Heart left ventricle (tissue), 13 donors: ENCODE measurements at regions not wholly inside any gene's neighbourhood (a gene's known extent, or its start where the extent isn't known, plus 50 kb on each side); places are given as distances from the start of the nearest gene placed in this dataset.

ENCODE experiments used
- POLR2A ChIP-seq, 2 donors: fragments of 450-650 bp; IDR thresholded peaks; one replicate each; pipeline ENCODE4 v1.6.1; 2017; ENCODE audit warnings: antibody characterized with exemption in 2 of 2, mild to moderate bottlenecking in 2 of 2, moderate library complexity in 2 of 2
- TF ChIP-seq, protein P1 (sequence below), 12 donors: fragments of 200-600 bp; sonication (generic) in 4 of 12; IDR thresholded peaks; one replicate each; pipeline versions ENCODE4 v1.5.0 to v1.8.0; 2018 to 2022; ENCODE audit warnings: antibody characterized with exemption in 12 of 12, mild to moderate bottlenecking in 5 of 12
- donor health status: ischemic (EF 13 %, LVEDD 7.1; RV severe dilation, severe dysfunction).
- donor health status: DM: no; HTN: yes; CAD: no.
- donor health status: DM: no; HTN: no; CAD: no.
- donor health status: ischemic (EF 25% LVEDD 6.9; RV normal size, moderate dysfunction).
- donor health status: ischemic (EF 25% LVEDD 5.7; RV mildly dilated, moderate dysfunction).
- donor health status: ischemic (EF 35%, LVEDD 5.7; RV mildly dilated, moderate dysfunction).
- donor health status: nonischemic (EF 11% LVEDD 7.7; RV severe dilation, severe dysfunction).
- donor health status: DM: yes; HTN: yes; CAD: no.
- donor health status: PGD.
- donor health status: ischemic (EF 29% LVEDD 5.4; RV normal size, mild dysfunction).
- donor health status: nonischemic (EF 23%, LVEDD 6.1; RV moderate dilation, normal function).

DNA sequence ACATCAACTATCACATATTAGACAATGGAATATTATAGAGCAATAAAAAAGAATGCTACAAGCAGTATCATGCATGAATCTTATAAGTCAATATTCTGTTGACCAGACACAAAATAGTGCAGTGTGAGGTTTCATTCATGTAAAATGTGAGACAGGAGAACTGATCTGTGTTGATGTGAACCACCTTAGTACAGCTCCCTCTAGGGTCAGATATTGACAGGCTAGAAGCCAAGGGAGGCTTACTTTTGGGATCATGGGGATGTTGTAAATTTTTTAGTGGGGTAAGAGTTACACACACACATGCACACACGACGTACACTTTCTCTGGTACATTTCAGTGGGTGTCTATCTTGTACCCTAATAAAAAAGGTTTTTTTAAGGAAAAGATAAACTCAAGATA is 231.6 kb upstream of the FOXK1 start:
- TF ChIP-seq, protein P1, sequence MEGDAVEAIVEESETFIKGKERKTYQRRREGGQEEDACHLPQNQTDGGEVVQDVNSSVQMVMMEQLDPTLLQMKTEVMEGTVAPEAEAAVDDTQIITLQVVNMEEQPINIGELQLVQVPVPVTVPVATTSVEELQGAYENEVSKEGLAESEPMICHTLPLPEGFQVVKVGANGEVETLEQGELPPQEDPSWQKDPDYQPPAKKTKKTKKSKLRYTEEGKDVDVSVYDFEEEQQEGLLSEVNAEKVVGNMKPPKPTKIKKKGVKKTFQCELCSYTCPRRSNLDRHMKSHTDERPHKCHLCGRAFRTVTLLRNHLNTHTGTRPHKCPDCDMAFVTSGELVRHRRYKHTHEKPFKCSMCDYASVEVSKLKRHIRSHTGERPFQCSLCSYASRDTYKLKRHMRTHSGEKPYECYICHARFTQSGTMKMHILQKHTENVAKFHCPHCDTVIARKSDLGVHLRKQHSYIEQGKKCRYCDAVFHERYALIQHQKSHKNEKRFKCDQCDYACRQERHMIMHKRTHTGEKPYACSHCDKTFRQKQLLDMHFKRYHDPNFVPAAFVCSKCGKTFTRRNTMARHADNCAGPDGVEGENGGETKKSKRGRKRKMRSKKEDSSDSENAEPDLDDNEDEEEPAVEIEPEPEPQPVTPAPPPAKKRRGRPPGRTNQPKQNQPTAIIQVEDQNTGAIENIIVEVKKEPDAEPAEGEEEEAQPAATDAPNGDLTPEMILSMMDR (IDR thresholded peaks at IDR 0.05) = no peak
- no peak for TF ChIP-seq POLR2A (IDR thresholded peaks at IDR 0.05)
